ENCODE measurements at regions not wholly inside any gene's neighbourhood (a gene's known extent, or its start where the extent isn't known, plus 50 kb on each side); places are given as distances from the start of the nearest gene placed in this dataset.

DNA sequence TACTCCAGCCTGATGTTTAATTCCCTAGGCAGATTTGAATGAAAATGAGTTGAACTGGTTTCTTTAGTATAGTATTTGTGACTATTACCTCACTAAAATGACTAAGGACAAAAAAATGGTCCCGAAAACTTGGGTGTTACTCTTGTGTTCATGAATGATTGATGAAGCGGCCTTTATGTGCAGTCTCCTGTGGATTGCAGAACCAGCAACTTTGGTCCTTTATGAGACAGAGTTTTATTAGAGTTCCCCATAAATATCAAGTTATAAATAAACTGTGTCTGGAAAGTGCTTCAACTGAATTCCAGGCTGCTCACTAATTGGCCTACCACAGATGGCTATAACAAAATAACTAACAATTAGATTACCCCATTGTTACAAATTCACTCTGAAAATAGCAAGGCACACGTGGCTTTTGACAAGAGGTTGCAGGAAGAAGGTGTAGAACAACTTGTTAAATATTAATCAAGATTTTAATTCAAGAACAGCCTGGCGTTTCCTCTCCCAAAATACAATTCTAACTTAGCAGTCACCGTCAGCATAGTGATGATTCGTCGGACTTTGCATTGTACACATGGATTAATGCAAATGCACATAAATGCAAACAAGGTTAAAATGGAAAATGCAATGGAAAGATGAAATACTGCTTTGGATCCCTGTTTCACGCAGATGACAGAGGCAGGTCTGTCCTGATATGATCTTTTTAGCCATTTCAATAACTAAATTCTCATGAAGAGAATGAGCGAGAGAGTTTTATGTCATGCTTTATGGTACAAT is 567.3 kb upstream of the ZNF717 start:
- DNase-seq (ENCODE audit: low spot score), result no peak
- Histone ChIP-seq H3K4me3 (no peak overlapping the region), H3K9me3 (no peaks in the 10 kb centered on the region), H3K4me1 (no peaks in the 10 kb centered on the region), H3K27me3 (no peaks in the 10 kb centered on the region), H3K36me3 (no peaks in the 10 kb centered on the region), H3K27ac (no peak overlapping the region)
- TF ChIP-seq CTCF (IDR thresholded peaks at IDR 0.05), result no peak

DNA sequence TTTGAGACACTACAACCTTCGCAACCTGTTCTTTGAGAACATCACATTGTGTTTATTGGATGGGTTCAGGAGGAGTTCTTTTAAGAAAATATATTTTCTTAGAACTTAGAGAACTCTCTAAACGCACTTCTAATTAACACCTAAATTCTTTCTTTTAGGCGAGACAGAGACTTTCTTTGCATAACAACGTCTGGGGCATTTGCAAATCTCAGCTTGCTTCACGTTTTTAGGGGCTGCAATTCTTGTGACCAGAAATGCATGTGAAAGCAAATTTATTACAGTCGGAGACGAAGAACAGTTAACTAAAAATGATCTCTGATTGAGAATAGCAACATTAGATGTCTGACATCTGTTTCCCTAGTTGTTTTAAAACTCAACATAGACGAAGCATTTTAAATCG is 568.3 kb upstream of the ZNF717 start:
- no peaks in the 10 kb centered on the region for H3K9me3 ChIP-seq
- no peak overlapping the region for H3K27ac ChIP-seq
- H3K36me3 ChIP-seq, result no peaks in the 10 kb centered on the region
- H3K27me3 ChIP-seq, result no peaks in the 10 kb centered on the region
- H3K4me3 ChIP-seq, result no peak overlapping the region
- H3K4me1 ChIP-seq, result no peaks in the 10 kb centered on the region
- TF ChIP-seq CTCF (IDR thresholded peaks at IDR 0.05), result no peak
- no peak for DNase-seq (ENCODE audit: low spot score)

- H3K27ac ChIP-seq, result no peak overlapping the region
- no peaks in the 10 kb centered on the region for H3K36me3 ChIP-seq
- H3K4me1 ChIP-seq, result no peaks in the 10 kb centered on the region
- no peak for DNase-seq (ENCODE audit: low spot score)
- no peaks in the 10 kb centered on the region for H3K9me3 ChIP-seq
- TF ChIP-seq CTCF (IDR thresholded peaks at IDR 0.05), result no peak
- H3K4me3 ChIP-seq, result no peak overlapping the region
- H3K27me3 ChIP-seq, result no peaks in the 10 kb centered on the region
These were observed 575.7 kb upstream of the ZNF717 start for GRCh38 chr3:76361010-76361409.

- DNase-seq (ENCODE audit: low spot score), result no peak
- Histone ChIP-seq H3K36me3 (no peaks in the 10 kb centered on the region), H3K4me1 (no peaks in the 10 kb centered on the region), H3K27me3 (no peaks in the 10 kb centered on the region), H3K27ac (no peak overlapping the region), H3K4me3 (no peak overlapping the region), H3K9me3 (no peaks in the 10 kb centered on the region)
- no peak for TF ChIP-seq CTCF (IDR thresholded peaks at IDR 0.05)
These were observed 577.3 kb upstream of the ZNF717 start for GRCh38 chr3:76362643-76363042.

DNA sequence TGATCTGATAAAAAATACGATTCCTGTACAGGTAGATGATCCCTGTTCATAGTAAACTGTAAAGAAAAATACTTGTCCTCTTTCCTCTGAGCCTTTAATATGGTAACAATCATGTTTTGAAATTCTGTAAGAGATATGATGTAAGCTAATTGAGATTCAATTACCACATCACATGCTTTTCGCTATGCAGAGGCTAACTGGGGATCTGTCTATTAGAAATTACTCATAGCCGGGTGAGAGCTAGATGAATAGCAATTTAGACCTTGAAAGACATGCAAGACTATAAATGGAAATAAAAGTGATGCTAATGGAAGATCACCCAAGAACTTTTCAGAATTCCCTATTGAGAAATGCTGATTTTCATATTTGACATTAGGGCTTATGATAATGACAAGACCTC is 579.9 kb upstream of the ZNF717 start:
- DNase-seq (ENCODE audit: low spot score), result no peak
- no peaks in the 10 kb centered on the region for H3K4me1 ChIP-seq
- no peak overlapping the region for H3K27ac ChIP-seq
- no peak for TF ChIP-seq CTCF (IDR thresholded peaks at IDR 0.05)
- no peaks in the 10 kb centered on the region for H3K27me3 ChIP-seq
- H3K4me3 ChIP-seq, result no peak overlapping the region
- H3K36me3 ChIP-seq, result no peaks in the 10 kb centered on the region
- H3K9me3 ChIP-seq, result no peaks in the 10 kb centered on the region

GRCh38 chr3:76367281-76367680 is 581.9 kb upstream of the ZNF717 start:
- Histone ChIP-seq H3K36me3 (no peaks in the 10 kb centered on the region), H3K4me3 (no peak overlapping the region), H3K9me3 (no peaks in the 10 kb centered on the region), H3K27ac (no peak overlapping the region), H3K27me3 (no peaks in the 10 kb centered on the region), H3K4me1 (no peaks in the 10 kb centered on the region)
- no peak for TF ChIP-seq CTCF (IDR thresholded peaks at IDR 0.05)
- no peak for DNase-seq (ENCODE audit: low spot score)
